Stimulated activated CD8-positive, alpha-beta memory T cell treated with anti-CD3 and anti-CD28 coated beads, Interleukin-4, amount 100 ng/mL, for 4 hours (primary cell): ENCODE measurements at regions not wholly inside any gene's neighbourhood (a gene's known extent, or its start where the extent isn't known, plus 50 kb on each side); places are given as distances from the start of the nearest gene placed in this dataset.

Experiments
- DNase-seq, 2 donors: peaks; one replicate each; pipeline ENCODE4 v3.0.0-alpha.2; 2020; ENCODE audit warnings: low read depth in 2 of 2, low spot score in 1 of 2

DNA sequence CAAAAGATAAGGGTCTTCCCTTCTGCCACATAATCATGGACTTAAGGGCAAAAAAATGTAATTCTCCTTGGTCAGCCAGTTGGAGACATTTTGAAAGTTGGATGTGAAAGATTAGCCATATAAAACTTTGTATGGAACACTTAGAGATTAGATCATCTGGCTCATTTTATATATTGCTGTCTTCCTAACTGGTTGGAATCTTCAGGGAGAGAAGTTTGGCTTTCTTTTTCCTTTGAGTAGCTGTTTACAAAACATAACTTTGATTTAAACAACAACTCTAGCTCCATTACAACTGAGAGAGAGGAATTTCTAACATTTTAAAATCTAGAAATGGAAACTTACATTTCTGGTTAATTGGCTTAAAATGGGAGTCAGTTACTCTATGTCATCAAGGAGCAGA lies 132.7 kb downstream of the RDH14 start:
- no peak for DNase-seq

GRCh38 chr2:18426174-18426573 lies 134.3 kb downstream of the RDH14 start:
- no peak for DNase-seq

DNA sequence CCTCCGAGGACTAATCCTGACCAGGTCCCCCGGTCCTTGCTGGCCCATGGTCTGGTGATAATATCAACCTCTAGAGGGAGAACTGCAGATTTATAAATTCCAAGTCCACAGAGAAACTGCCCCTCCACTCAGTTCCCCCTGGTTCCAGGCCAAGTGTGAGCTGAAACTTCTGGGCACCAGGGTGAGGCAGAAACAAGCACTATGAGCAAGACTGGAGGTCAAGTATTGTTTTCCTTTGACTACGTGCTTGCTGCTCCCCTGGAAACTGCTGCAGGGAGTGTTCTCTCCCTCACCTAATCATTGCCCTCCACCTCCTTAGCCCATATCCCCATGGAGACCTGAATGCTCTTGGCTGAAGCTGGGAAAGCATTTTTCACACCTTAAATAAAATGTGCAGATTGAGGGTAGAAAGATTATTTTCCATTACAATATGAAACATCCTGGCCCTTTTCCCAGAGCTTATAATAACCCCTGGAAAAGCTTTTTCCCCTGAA lies 135.2 kb downstream of the RDH14 start:
- DNase-seq, result no peak

DNA sequence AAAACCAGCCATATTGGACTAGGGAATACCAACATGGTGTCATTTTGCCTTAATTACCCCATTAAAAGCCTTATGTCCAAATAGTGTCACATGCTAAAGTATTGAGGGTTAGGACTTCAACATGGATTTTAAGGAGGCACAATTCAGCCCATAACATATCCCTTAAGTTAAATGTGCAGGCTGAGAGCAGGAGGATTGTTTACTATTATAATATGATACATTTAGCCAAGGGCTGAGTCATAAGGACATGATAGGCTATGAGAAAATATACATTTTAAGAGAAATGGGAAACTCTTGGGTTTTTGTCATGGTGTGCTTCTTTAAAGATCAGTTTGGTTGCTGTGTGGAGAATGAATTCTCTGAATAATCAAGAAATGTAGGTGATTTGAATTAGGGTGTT lies 136.8 kb downstream of the RDH14 start:
- no peak for DNase-seq

- no peak for DNase-seq
Observed at GRCh38 chr2:18422432-18423165, 137.9 kb downstream of the RDH14 start.

GRCh38 chr2:18413676-18414396 lies 146.6 kb downstream of the RDH14 start:
- DNase-seq, result no peak

GRCh38 chr2:18412980-18413675 lies 147.3 kb downstream of the RDH14 start:
- no peak for DNase-seq

GRCh38 chr2:18411626-18412025 lies 148.8 kb downstream of the RDH14 start:
- DNase-seq, result no peak

DNA sequence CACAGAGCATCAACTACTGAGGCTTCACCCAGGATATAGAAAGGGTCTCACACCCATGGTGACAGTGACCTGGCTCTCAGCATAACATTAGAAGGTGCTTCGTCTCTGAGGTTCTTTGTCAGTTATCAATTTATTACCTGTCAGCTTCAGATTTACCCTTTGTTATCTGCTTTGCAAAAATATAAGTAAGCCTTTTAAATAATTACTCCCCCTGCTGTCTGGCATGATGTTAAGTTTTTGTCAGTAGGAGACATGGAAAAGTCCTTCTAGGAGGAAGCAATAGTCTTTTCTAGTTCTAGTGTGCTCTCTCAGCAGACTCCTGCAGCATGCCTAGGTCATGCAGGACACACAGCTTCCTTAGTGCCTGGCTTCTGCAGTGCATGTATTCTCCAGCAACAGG lies 149.9 kb downstream of the RDH14 start:
- no peak for DNase-seq

DNA sequence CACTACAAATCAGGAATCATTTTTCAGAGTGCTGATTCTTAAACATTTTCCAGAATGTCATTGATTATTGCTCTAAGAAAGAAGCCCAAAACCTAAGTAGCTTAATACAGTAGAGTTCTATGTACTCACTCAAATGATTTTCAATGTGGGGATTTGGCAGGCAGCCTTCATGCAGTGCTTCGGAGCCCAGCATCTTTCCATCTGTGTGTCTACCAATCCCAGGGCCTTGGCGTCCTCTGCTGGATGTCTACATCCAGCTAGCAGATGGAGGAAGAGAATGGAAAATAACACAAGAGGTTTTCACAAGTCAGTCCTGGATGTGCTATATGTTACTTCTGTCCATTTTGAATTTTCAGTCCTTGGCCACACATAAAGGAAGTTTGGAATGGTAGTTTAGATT lies 151.8 kb downstream of the RDH14 start:
- DNase-seq, result no peak

DNA sequence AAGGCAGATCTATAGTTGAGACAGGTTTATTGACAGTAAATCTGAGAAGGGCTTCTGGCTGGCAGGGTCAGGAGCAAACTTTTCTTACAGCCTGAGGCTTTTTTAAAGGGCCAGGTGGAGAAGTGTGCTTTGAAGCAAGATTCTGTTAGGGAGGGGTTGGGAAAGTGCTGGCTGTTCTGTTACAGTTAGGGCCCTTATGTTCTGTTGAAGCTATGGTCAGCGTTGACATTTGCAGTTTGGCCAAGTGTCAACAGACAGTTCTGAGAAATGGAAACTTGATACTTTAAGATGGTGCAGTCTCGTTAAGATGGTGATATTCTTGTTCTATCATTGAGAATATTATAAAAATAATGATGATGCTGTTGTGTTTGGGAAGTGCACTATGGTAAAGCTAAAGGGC lies 154.2 kb downstream of the RDH14 start:
- DNase-seq, result no peak

GRCh38 chr2:18404708-18405107 lies 155.7 kb downstream of the RDH14 start:
- DNase-seq, result no peak

GRCh38 chr2:18403921-18404522 lies 156.4 kb downstream of the RDH14 start:
- DNase-seq, result no peak

DNA sequence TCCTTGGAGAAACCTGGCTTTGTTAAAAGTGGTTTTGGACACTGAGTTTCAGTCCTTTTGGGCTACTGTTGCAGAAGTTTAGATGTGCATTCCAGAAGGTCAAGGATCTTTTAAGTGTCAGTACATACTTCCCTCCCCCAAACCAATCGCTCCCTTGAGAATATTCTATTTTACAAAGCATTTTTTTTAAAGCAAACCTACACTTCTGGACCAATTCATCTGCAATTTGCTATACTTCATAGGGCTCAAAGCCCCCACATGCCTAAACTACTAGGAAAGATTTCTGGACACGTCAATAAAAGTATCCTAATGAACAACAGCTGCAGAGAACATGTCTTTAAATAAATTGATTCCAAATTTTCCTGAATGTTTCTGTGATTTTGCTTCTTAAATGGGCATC lies 157.6 kb downstream of the RDH14 start:
- DNase-seq, result no peak

- DNase-seq, result no peak
Observed at GRCh38 chr2:18401471-18401870, 159.0 kb downstream of the RDH14 start.

DNA sequence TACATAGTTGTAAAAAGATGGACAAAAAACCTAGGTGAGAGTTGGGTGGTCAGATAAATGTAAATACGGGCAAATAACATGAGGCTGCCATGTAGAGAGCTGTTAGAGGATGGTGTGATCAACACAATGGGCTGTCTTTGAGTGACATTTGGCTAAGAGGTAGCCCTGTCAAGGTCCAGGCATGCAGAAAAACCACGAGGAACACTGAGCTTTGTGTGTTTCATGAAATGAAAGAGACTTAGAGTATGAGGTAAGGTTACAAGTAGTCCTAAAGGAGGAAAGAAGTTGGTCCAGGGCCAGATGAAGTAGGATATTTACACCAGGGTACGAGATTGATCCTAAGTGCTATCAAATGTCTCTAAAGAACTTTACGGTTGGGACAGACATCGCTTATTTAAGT lies 160.9 kb downstream of the RDH14 start:
- no peak for DNase-seq

DNA sequence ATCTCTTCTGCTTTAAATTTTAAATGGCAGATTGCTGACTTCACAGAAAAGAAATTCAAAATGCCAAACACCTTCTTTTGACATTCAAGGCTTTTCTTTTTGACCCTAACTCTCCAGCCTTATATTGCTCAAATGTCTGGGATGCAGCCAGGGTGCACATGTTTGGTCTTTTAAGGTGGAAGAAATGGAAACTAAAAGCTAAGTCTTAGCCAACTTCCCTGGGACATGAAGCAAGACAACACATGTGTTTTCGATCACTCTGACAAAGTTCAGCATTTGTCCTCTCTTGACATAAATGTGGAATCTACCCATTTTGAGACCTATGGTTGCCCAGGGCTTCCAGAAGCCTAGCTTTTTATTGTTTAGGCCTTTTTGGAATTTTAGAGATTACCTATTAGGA lies 161.6 kb downstream of the RDH14 start:
- no peak for DNase-seq

GRCh38 chr2:18396329-18397010 lies 164.0 kb downstream of the RDH14 start:
- no peak for DNase-seq

- DNase-seq, result no peak
Observed at GRCh38 chr2:18395555-18395954, 164.9 kb downstream of the RDH14 start.

- DNase-seq, result peak; percentile 17
Observed at GRCh38 chr2:18387441-18388206, 172.8 kb downstream of the RDH14 start.
